ENCODE measurements at regions not wholly inside any gene's neighbourhood (a gene's known extent, or its start where the extent isn't known, plus 50 kb on each side); places are given as distances from the start of the nearest gene placed in this dataset.

DNA sequence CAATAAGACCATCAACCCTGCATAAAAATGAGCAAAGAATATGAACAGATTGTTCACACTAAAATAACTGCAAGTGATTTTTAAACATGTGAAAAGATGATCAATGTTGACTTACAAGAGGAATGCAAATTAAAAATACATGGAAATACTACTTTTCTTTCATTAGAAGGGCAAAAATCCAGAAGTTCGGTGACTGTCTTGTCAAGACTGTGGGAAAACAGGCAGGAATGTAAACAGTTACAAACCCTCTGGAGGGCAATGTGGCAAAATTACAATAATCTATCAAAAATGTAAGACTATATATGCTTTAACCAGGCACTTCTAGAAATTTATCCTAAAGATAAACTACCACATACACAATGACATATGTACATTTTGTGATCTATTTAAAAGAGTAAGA lies 86.7 kb downstream of the TNFAIP3 start:
- H3K36me3 ChIP-seq = no peaks in the 10 kb centered on the region
- WGBS, 5 donors = 0 to 95% (median 90%) methylated on average over 1 of the region's 1 CpG
- intact Hi-C loops (cut with DNase I; ENCODE audit: low total_unique reads) = no loop called here
- TF ChIP-seq POLR2A (IDR thresholded peaks at IDR 0.05) = no peak
- TF ChIP-seq POLR2AphosphoS5 (IDR thresholded peaks at IDR 0.05) = no peak
- TF ChIP-seq, protein P1, sequence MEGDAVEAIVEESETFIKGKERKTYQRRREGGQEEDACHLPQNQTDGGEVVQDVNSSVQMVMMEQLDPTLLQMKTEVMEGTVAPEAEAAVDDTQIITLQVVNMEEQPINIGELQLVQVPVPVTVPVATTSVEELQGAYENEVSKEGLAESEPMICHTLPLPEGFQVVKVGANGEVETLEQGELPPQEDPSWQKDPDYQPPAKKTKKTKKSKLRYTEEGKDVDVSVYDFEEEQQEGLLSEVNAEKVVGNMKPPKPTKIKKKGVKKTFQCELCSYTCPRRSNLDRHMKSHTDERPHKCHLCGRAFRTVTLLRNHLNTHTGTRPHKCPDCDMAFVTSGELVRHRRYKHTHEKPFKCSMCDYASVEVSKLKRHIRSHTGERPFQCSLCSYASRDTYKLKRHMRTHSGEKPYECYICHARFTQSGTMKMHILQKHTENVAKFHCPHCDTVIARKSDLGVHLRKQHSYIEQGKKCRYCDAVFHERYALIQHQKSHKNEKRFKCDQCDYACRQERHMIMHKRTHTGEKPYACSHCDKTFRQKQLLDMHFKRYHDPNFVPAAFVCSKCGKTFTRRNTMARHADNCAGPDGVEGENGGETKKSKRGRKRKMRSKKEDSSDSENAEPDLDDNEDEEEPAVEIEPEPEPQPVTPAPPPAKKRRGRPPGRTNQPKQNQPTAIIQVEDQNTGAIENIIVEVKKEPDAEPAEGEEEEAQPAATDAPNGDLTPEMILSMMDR (IDR thresholded peaks at IDR 0.05 in 8 of 11, conservative IDR thresholded peaks at IDR 0.05 in 3 of 11) = no peak
- no peak overlapping the region for H3K27ac ChIP-seq
- no peak for DNase-seq
- H3K4me3 ChIP-seq = no peak overlapping the region
- H3K27me3 ChIP-seq (replicated peaks in 1 of 7) = no peaks in the 10 kb centered on the region
- no peaks in the 10 kb centered on the region for H3K9me3 ChIP-seq
- peaks cover 4 to 45% (median 19%) of the 10 kb centered on the region in 6 donors for H3K4me1 ChIP-seq

DNA sequence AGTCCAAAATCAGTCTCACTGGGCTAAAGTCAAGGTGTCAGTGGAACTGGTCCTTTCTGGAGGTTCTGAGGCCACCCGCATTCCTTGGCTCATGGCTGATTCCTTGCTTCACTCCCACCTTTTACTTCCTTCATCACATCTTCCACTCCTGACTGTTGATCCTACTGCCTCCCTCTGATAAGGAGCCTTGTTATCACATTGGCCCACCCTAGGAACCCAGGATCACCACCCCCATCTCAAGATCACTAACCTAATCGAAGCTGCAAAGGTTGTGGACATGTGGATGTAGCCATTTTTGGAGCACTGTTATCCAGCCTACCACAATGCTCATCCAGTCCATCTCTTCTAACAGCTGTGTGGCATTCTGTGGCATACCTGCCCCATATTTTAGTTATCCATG lies 87.2 kb downstream of the TNFAIP3 start:
- Histone ChIP-seq H3K27me3 (replicated peaks in 1 of 7) (no peaks in the 10 kb centered on the region), H3K36me3 (no peaks in the 10 kb centered on the region), H3K9me3 (no peaks in the 10 kb centered on the region), H3K4me1 (peaks cover 4 to 43% (median 18%) of the 10 kb centered on the region in 6 donors), H3K27ac (no peak overlapping the region), H3K4me3 (no peak overlapping the region)
- no peak for TF ChIP-seq POLR2A (IDR thresholded peaks at IDR 0.05)
- DNase-seq = no peak
- intact Hi-C loops (cut with DNase I; ENCODE audit: low total_unique reads) = no loop called here
- 93 to 100% (median 95%) methylated on average over 2 of the region's 2 CpGs for WGBS, 5 donors

DNA sequence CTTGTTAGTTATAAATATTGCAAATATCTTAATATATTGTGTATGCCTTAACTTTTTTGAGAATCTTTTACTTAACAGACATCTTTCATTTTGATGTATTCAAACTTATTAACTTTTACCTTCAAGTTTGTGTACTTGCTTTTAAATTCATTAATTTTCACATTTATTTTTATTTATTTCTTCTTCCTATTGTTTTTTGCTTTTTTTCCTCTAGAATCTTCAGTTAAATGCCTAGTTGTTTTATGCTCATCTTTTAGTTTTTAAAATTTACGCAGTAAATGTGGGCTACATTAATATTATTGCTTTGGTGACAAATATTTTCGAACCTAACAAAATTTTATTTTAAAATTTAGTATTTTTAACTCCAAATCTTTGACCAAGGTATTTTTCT lies 89.0 kb downstream of the TNFAIP3 start:
- no peaks in the 10 kb centered on the region for H3K27me3 ChIP-seq (replicated peaks in 1 of 7)
- no peak overlapping the region for H3K4me3 ChIP-seq
- DNase-seq = no peak
- no peak for TF ChIP-seq POLR2AphosphoS5 (IDR thresholded peaks at IDR 0.05)
- TF ChIP-seq, protein P1 (IDR thresholded peaks at IDR 0.05 in 8 of 11, conservative IDR thresholded peaks at IDR 0.05 in 3 of 11) = no peak
- TF ChIP-seq POLR2A (IDR thresholded peaks at IDR 0.05) = no peak
- H3K4me1 ChIP-seq = peaks cover 0 to 32% (median 3%) of the 10 kb centered on the region in 6 donors
- 95 to 98% (median 98%) methylated on average over 2 of the region's 2 CpGs for WGBS, 5 donors
- intact Hi-C loops (cut with DNase I; ENCODE audit: low total_unique reads) = no loop called here
- peaks cover 0 to 8% (median 0%) of the 10 kb centered on the region in 8 donors for H3K9me3 ChIP-seq
- no peaks in the 10 kb centered on the region for H3K36me3 ChIP-seq
- H3K27ac ChIP-seq = no peak overlapping the region

DNA sequence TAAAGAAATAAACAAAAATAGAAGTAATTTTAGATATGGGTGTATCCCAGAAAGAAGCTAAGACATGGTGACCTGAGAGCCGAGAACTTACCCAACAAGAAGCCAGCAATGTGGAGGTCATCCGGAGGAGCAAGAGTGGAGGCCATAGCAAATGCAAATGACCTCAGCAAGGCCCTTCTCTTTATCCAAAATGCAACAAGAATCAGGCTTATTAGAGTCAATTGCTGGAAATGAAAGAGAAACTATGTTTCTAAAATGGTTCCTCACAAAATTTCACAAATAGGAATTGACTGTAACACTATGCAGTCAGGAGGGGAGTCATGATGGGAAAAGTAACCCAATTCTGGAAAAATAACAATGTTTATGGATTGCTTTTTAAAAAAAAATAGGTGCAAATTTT lies 90.4 kb downstream of the TNFAIP3 start:
- Histone ChIP-seq H3K36me3 (no peaks in the 10 kb centered on the region), H3K27ac (peak overlapping the region in 6 of 8 donors; percentile 62 to 91 (median 78)), H3K9me3 (peaks cover 0 to 8% (median 0%) of the 10 kb centered on the region in 8 donors), H3K4me1 (peaks cover 0 to 25% (median 0%) of the 10 kb centered on the region in 6 donors), H3K4me3 (peak overlapping the region in 1 of 8 donors; percentile 26), H3K27me3 (replicated peaks in 1 of 7) (no peaks in the 10 kb centered on the region)
- WGBS, 5 donors = 84 to 93% (median 87%) methylated on average over 2 of the region's 2 CpGs
- intact Hi-C loops (cut with DNase I; ENCODE audit: low total_unique reads) = no loop called here
- DNase-seq = no peak
- TF ChIP-seq, protein P1 (IDR thresholded peaks at IDR 0.05 in 8 of 11, conservative IDR thresholded peaks at IDR 0.05 in 3 of 11) = no peak
- TF ChIP-seq POLR2A (IDR thresholded peaks at IDR 0.05) (no peak), POLR2AphosphoS5 (IDR thresholded peaks at IDR 0.05) (no peak)
